Uterus (tissue), 2 donors: ENCODE measurements at regions not wholly inside any gene's neighbourhood (a gene's known extent, or its start where the extent isn't known, plus 50 kb on each side); places are given as distances from the start of the nearest gene placed in this dataset.

ENCODE experiments used
- POLR2A ChIP-seq, 2 donors: fragments of 450-650 bp; IDR thresholded peaks; one replicate each; pipeline ENCODE4 v1.6.1; 2016; ENCODE audit warnings: antibody characterized with exemption in 2 of 2, mild to moderate bottlenecking in 1 of 2, moderate library complexity in 1 of 2
- TF ChIP-seq, protein P1 (sequence below), 4 experiments: fragments of 200-600 bp in 2 of 4; fragments of 450-650 bp in 2 of 4; sonication (generic) in 2 of 4; IDR thresholded peaks; one replicate each; pipeline ENCODE4 v1.5.1; 2016 to 2019; ENCODE audit warnings: antibody characterized with exemption in 4 of 4, mild to moderate bottlenecking in 2 of 4, moderate library complexity in 1 of 4

DNA sequence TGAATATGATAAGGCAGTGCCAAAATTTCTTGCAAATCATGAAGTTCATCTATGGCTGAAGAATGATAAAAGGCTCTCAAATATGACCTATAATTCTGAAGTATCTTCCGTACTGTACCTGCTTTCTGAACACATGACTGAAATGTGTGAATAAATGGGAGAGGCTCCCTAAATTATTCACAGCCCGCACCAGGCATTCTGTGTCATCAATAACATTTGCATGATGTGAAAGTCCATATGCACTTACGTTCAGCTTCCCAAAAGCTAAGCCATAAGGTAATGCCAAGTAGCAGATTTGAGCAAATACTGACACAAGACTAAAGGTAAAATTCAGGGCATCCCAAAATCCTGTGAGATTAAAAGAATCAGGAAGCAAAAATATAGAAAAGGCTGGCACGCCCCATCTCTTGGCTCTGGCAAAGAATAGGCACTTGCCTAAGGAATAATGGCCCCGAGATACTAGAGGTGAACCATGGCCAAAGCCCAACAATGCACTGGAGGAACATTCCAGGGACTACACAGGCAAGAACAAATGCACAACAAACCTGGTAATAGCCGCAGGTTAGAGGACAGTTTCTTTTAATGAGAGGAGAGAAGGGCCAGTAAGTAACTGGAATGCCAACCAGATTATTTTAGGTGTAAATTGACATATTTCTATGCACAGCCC, 280.5 kb downstream of the IPMK start:
- TF ChIP-seq, protein P1, sequence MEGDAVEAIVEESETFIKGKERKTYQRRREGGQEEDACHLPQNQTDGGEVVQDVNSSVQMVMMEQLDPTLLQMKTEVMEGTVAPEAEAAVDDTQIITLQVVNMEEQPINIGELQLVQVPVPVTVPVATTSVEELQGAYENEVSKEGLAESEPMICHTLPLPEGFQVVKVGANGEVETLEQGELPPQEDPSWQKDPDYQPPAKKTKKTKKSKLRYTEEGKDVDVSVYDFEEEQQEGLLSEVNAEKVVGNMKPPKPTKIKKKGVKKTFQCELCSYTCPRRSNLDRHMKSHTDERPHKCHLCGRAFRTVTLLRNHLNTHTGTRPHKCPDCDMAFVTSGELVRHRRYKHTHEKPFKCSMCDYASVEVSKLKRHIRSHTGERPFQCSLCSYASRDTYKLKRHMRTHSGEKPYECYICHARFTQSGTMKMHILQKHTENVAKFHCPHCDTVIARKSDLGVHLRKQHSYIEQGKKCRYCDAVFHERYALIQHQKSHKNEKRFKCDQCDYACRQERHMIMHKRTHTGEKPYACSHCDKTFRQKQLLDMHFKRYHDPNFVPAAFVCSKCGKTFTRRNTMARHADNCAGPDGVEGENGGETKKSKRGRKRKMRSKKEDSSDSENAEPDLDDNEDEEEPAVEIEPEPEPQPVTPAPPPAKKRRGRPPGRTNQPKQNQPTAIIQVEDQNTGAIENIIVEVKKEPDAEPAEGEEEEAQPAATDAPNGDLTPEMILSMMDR (IDR thresholded peaks at IDR 0.05): no peak
- TF ChIP-seq POLR2A (IDR thresholded peaks at IDR 0.05): no peak
